HEK293T (cell line): ENCODE measurements at regions not wholly inside any gene's neighbourhood (a gene's known extent, or its start where the extent isn't known, plus 50 kb on each side); places are given as distances from the start of the nearest gene placed in this dataset.

Experiments used
- ELF4 ChIP-seq: fragments of 450-650 bp; IDR thresholded peaks from 2 replicates; pipeline ENCODE4 v1.6.1; 2017; ENCODE audit warnings: antibody characterized with exemption
- ZNF384 ChIP-seq: fragments of 450-650 bp; IDR thresholded peaks from 2 replicates; pipeline ENCODE4 v1.6.1; 2016

DNA sequence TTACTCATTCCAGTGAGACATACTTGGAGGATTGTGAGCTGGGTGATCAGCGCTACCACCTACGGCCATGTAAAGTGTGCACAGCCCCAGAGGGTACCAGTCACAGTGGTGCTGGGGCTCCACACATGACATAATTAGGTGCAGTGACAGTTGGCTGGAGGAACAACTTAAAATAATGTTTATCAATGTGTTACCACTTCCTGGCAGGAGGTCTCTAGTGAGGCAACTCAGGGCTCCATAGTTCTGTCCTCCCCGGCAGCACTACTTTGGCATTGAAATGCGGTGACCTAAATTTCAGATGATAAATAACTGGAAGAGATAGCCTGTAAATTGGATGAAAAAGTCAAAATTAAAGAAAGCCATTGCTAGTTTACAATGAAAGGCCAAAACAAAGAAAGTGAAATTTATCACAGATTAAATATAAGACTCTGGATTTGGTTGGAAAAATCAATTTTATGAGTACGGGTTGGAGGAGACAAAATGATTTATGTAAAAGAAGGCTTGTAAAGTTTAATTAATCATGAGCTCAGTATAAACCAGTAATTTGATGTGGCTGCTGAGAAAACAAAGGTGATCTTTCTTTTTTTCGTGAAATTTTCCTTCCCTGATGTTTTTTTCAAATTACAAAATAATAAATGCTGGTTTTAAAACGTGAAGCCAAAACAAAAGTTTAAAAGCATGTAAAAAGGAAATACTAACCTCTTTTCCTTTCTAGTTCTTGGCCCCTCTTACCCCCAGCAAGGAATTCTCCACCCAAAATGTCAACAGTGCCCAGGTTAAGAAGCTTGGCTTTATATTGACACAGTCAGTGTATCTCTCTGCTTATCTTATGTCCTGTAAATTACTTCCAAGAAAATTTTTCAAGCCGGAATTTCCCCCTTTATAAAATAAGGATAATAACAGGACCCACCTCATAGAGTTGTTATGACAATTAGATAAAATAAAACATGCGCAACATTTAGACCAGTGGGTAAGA lies 126.7 kb upstream of the NOX3 start:
- TF ChIP-seq ZNF384 = no peak
- TF ChIP-seq ELF4 = no peak
